Left lung (tissue), 4 donors: ENCODE measurements at regions not wholly inside any gene's neighbourhood (a gene's known extent, or its start where the extent isn't known, plus 50 kb on each side); places are given as distances from the start of the nearest gene placed in this dataset.

Source experiments
- ATAC-seq: fragments of 200-7000 bp; cut with Tn5 transposase; one replicate; pipeline ENCODE4 v1.9.1; 2020; ENCODE audit warnings: moderate library complexity
- DNase-seq, 4 donors: peaks; one replicate each; pipeline ENCODE4 v3.0.0-alpha.2; 2013 to 2020
- H3K27ac ChIP-seq, 2 donors: fragments of 200-600 bp; sonication (generic) in 1 of 2; one replicate each; pipeline versions ENCODE4 v1.5.0 to v1.8.0; 2020 to 2021
- H3K27me3 ChIP-seq, 2 donors: fragments of 200-600 bp; sonication (generic) in 1 of 2; one replicate each; pipeline versions ENCODE4 v1.5.0 to v1.8.0; 2020 to 2021
- H3K36me3 ChIP-seq, 2 donors: fragments of 200-600 bp; sonication (generic) in 1 of 2; one replicate each; pipeline versions ENCODE4 v1.5.0 to v1.8.0; 2020 to 2021
- H3K4me1 ChIP-seq, 2 donors: fragments of 200-600 bp; one replicate each; pipeline ENCODE4 v1.8.0; 2021
- H3K4me3 ChIP-seq, 2 donors: fragments of 200-600 bp; sonication (generic) in 1 of 2; one replicate each; pipeline versions ENCODE4 v1.5.0 to v1.8.0; 2020 to 2021; ENCODE audit warnings: mild to moderate bottlenecking in 1 of 2
- H3K9me3 ChIP-seq, 2 donors: fragments of 200-600 bp; sonication (generic) in 1 of 2; one replicate each; pipeline versions ENCODE4 v1.5.0 to v1.8.0; 2020 to 2021
- CTCF ChIP-seq, 2 donors: fragments of 200-600 bp; sonication (generic) in 1 of 2; IDR thresholded peaks; one replicate each; pipeline versions ENCODE4 v1.5.0 to v1.8.0; 2021; ENCODE audit warnings: antibody characterized with exemption in 2 of 2
- intact Hi-C, 2 donors: fragments of 100-400 bp; cut with DNase I; formaldehyde crosslinking; loops; one replicate each; pipeline versions ENCODE4 v1.11.2 to v1.14.2; 2022
- donor health status: DM: no; HTN: yes; CAD: no.
- donor health status: DM: no; HTN: no; CAD: no.

GRCh38 chr1:109847251-109847650, 63.4 kb upstream of the CSF1 start:
- H3K4me3 ChIP-seq: no peak overlapping the region

GRCh38 chr1:109846846-109847245, 63.8 kb upstream of the CSF1 start:
- Histone ChIP-seq H3K27me3 (no peaks in the 10 kb centered on the region), H3K36me3 (no peaks in the 10 kb centered on the region), H3K4me1 (no peaks in the 10 kb centered on the region), H3K4me3 (no peak overlapping the region), H3K9me3 (no peaks in the 10 kb centered on the region), H3K27ac (no peak overlapping the region)
- ATAC-seq: no peak
- DNase-seq: no peak
- intact Hi-C loops: no loop called here
- no peak for TF ChIP-seq CTCF (IDR thresholded peaks at IDR 0.05)

More at GRCh38 chr1:109847251-109847650, 63.4 kb upstream of the CSF1 start:
- H3K4me1 ChIP-seq: no peaks in the 10 kb centered on the region
- H3K9me3 ChIP-seq: no peaks in the 10 kb centered on the region
- H3K27ac ChIP-seq: no peak overlapping the region
- no peaks in the 10 kb centered on the region for H3K27me3 ChIP-seq
- DNase-seq (no peak), ATAC-seq (no peak)
- H3K36me3 ChIP-seq: no peaks in the 10 kb centered on the region
- intact Hi-C loops: no loop called here
- no peak for TF ChIP-seq CTCF (IDR thresholded peaks at IDR 0.05)

GRCh38 chr1:109846162-109846561, 64.5 kb upstream of the CSF1 start:
- no peak overlapping the region for H3K4me3 ChIP-seq
- H3K27me3 ChIP-seq: no peaks in the 10 kb centered on the region
- no peak for DNase-seq
- H3K36me3 ChIP-seq: no peaks in the 10 kb centered on the region
- ATAC-seq: no peak
- intact Hi-C loops: no loop called here
- TF ChIP-seq CTCF (IDR thresholded peaks at IDR 0.05): no peak
- no peak overlapping the region for H3K27ac ChIP-seq
- no peaks in the 10 kb centered on the region for H3K9me3 ChIP-seq
- H3K4me1 ChIP-seq: no peaks in the 10 kb centered on the region

GRCh38 chr1:109845658-109846057, 65.0 kb upstream of the CSF1 start:
- Histone ChIP-seq H3K27ac (no peak overlapping the region), H3K27me3 (no peaks in the 10 kb centered on the region), H3K9me3 (no peaks in the 10 kb centered on the region), H3K36me3 (no peaks in the 10 kb centered on the region), H3K4me3 (no peak overlapping the region), H3K4me1 (no peaks in the 10 kb centered on the region)
- TF ChIP-seq CTCF (IDR thresholded peaks at IDR 0.05): no peak
- DNase-seq (no peak), ATAC-seq (no peak)
- intact Hi-C loops: no loop called here

GRCh38 chr1:109844609-109845008, 66.0 kb upstream of the CSF1 start:
- no peak for TF ChIP-seq CTCF (IDR thresholded peaks at IDR 0.05)
- Histone ChIP-seq H3K4me1 (no peaks in the 10 kb centered on the region), H3K27me3 (no peaks in the 10 kb centered on the region), H3K36me3 (no peaks in the 10 kb centered on the region), H3K4me3 (no peak overlapping the region), H3K27ac (no peak overlapping the region), H3K9me3 (no peaks in the 10 kb centered on the region)
- no peak for ATAC-seq
- no peak for DNase-seq
- intact Hi-C loops: no loop called here
